GM21423 (cell line): ENCODE measurements at regions not wholly inside any gene's neighbourhood (a gene's known extent, or its start where the extent isn't known, plus 50 kb on each side); places are given as distances from the start of the nearest gene placed in this dataset.
"Not testable (repeated sequence)": the region's sequence is repeated elsewhere in the genome, so short reads cannot be mapped to it uniquely, and the experiment has no call there.

ENCODE experiments used
- ATAC-seq: cut with Tn5 transposase; IDR thresholded peaks from one replicate; pipeline ENCODE4 v1.9.1; 2021; ENCODE audit warnings: mild to moderate bottlenecking, moderate library complexity; ENCODE audit not compliant: unreplicated experiment

- ATAC-seq, result not testable (repeated sequence)
Measured at GRCh38 chr2:16415861-16416260, 249.8 kb downstream of the CYRIA start.

- ATAC-seq, result no peak
Measured at GRCh38 chr2:16413947-16414346, 251.7 kb downstream of the CYRIA start.

GRCh38 chr2:16413285-16413684 is 252.3 kb downstream of the CYRIA start:
- no peak for ATAC-seq

GRCh38 chr2:16412321-16413030 is 253.2 kb downstream of the CYRIA start:
- no peak for ATAC-seq

- no peak for ATAC-seq
Measured at GRCh38 chr2:16411788-16412187, 253.8 kb downstream of the CYRIA start.

- no peak for ATAC-seq
Measured at GRCh38 chr2:16409849-16410248, 255.8 kb downstream of the CYRIA start.

GRCh38 chr2:16409006-16409390 is 256.6 kb downstream of the CYRIA start:
- ATAC-seq, result no peak

GRCh38 chr2:16408331-16409005 is 257.2 kb downstream of the CYRIA start:
- ATAC-seq, result no peak

GRCh38 chr2:16407358-16407757 is 258.3 kb downstream of the CYRIA start:
- ATAC-seq, result no peak

GRCh38 chr2:16406496-16407289 is 258.9 kb downstream of the CYRIA start:
- no peak for ATAC-seq

GRCh38 chr2:16405551-16405950 is 260.1 kb downstream of the CYRIA start:
- no peak for ATAC-seq

GRCh38 chr2:16404551-16405300 is 260.9 kb downstream of the CYRIA start:
- ATAC-seq, result no peak

GRCh38 chr2:16404146-16404545 is 261.5 kb downstream of the CYRIA start:
- no peak for ATAC-seq

GRCh38 chr2:16402891-16403290 is 262.7 kb downstream of the CYRIA start:
- ATAC-seq, result no peak

GRCh38 chr2:16401761-16402300 is 263.8 kb downstream of the CYRIA start:
- no peak for ATAC-seq

GRCh38 chr2:16400127-16400623 is 265.5 kb downstream of the CYRIA start:
- no peak for ATAC-seq

- ATAC-seq, result no peak
Measured at GRCh38 chr2:16398486-16399043, 267.1 kb downstream of the CYRIA start.

- no peak for ATAC-seq
Measured at GRCh38 chr2:16397681-16398475, 267.8 kb downstream of the CYRIA start.

GRCh38 chr2:16396986-16397385 is 268.6 kb downstream of the CYRIA start:
- no peak for ATAC-seq
